COLO668 (cell line): ENCODE measurements at regions not wholly inside any gene's neighbourhood (a gene's known extent, or its start where the extent isn't known, plus 50 kb on each side); places are given as distances from the start of the nearest gene placed in this dataset.
A peak's percentile ranks its signal among the peaks of the same experiment; 100 is the strongest.

Experiments
- DNase-seq: peaks from one replicate; lab custom pipeline; 2025; ENCODE audit not compliant: unreplicated experiment; lab: John Stamatoyannopoulos, UW

GRCh38 chr6:154561750-154562149 lies 51.3 kb upstream of the CNKSR3 start:
- no peak for DNase-seq

GRCh38 chr6:154565331-154565730 lies 54.8 kb upstream of the CNKSR3 start:
- DNase-seq = no peak

- no peak for DNase-seq
Observed at GRCh38 chr6:154566866-154567265, 56.4 kb upstream of the CNKSR3 start.

GRCh38 chr6:154567695-154568220 lies 57.3 kb upstream of the CNKSR3 start:
- DNase-seq = peak; percentile 60

GRCh38 chr6:154569156-154569862 lies 58.8 kb upstream of the CNKSR3 start:
- no peak for DNase-seq

GRCh38 chr6:154570505-154570904 lies 60.0 kb upstream of the CNKSR3 start:
- DNase-seq = no peak

GRCh38 chr6:154572556-154572955 lies 62.1 kb upstream of the CNKSR3 start:
- DNase-seq = no peak

- DNase-seq = no peak
Observed at GRCh38 chr6:154578004-154578559, 67.6 kb upstream of the CNKSR3 start.

GRCh38 chr6:154579046-154579445 lies 68.6 kb upstream of the CNKSR3 start:
- no peak for DNase-seq

GRCh38 chr6:154579485-154579884 lies 69.0 kb upstream of the CNKSR3 start:
- no peak for DNase-seq

GRCh38 chr6:154580397-154581135 lies 70.1 kb upstream of the CNKSR3 start:
- no peak for DNase-seq

GRCh38 chr6:154582696-154583095 lies 72.2 kb upstream of the CNKSR3 start:
- no peak for DNase-seq

GRCh38 chr6:154583546-154584188 lies 73.2 kb upstream of the CNKSR3 start:
- DNase-seq = no peak

- peak; percentile 79 for DNase-seq
Observed at GRCh38 chr6:154590756-154591155, 80.3 kb upstream of the CNKSR3 start.

GRCh38 chr6:154591234-154591633 lies 80.7 kb upstream of the CNKSR3 start:
- no peak for DNase-seq

- DNase-seq = no peak
Observed at GRCh38 chr6:154592199-154592860, 81.8 kb upstream of the CNKSR3 start.

- peak; percentile 13 for DNase-seq
Observed at GRCh38 chr6:154593122-154593521, 82.6 kb upstream of the CNKSR3 start.

- DNase-seq = no peak
Observed at GRCh38 chr6:154594496-154595198, 84.2 kb upstream of the CNKSR3 start.

- no peak for DNase-seq
Observed at GRCh38 chr6:154595538-154595937, 85.1 kb upstream of the CNKSR3 start.

GRCh38 chr6:154596009-154596408 lies 85.5 kb upstream of the CNKSR3 start:
- DNase-seq = no peak
